Smooth muscle cell (in vitro differentiated cells): ENCODE measurements at regions not wholly inside any gene's neighbourhood (a gene's known extent, or its start where the extent isn't known, plus 50 kb on each side); places are given as distances from the start of the nearest gene placed in this dataset.

ENCODE experiments used
- DNase-seq: peaks from one replicate; lab custom pipeline; 2025; ENCODE audit not compliant: unreplicated experiment; lab: John Stamatoyannopoulos, UW
- H2AFZ ChIP-seq: fragments of 200-600 bp; sonication (generic); 2 replicates; pipeline ENCODE4 v1.6.0; 2016; ENCODE audit warnings: antibody characterized with exemption, low read depth, mild to moderate bottlenecking
- H3F3A ChIP-seq: fragments of 200-600 bp; sonication (generic); 2 replicates; pipeline ENCODE4 v1.6.0; 2017; ENCODE audit warnings: antibody characterized with exemption, low read depth
- H3K27ac ChIP-seq: fragments of 200-600 bp; sonication (generic); 2 replicates; pipeline ENCODE4 v1.5.1; 2016; ENCODE audit warnings: low read depth, mild to moderate bottlenecking
- H3K27me3 ChIP-seq: fragments of 200-600 bp; sonication (generic); 2 replicates; pipeline ENCODE4 v1.6.1; 2016; ENCODE audit warnings: low read depth, mild to moderate bottlenecking
- H3K36me3 ChIP-seq: fragments of 200-600 bp; sonication (generic); 2 replicates; pipeline ENCODE4 v1.5.1; 2016; ENCODE audit warnings: low read depth
- H3K4me1 ChIP-seq: fragments of 200-600 bp; sonication (generic); 2 replicates; pipeline ENCODE4 v1.5.1; 2016; ENCODE audit warnings: low read depth
- H3K4me2 ChIP-seq: fragments of 200-600 bp; sonication (generic); 2 replicates; pipeline ENCODE4 v1.6.0; 2016; ENCODE audit warnings: mild to moderate bottlenecking
- H3K4me3 ChIP-seq: fragments of 200-600 bp; sonication (generic); 2 replicates; pipeline ENCODE4 v1.5.1; 2016; ENCODE audit warnings: mild to moderate bottlenecking
- H3K79me2 ChIP-seq: fragments of 200-600 bp; sonication (generic); 2 replicates; pipeline ENCODE4 v1.6.0; 2016; ENCODE audit warnings: low read depth, mild to moderate bottlenecking
- H3K9ac ChIP-seq: fragments of 200-600 bp; sonication (generic); 2 replicates; pipeline ENCODE4 v1.6.0; 2016; ENCODE audit warnings: low read depth
- H3K9me3 ChIP-seq: fragments of 200-600 bp; sonication (generic); replicated peaks from 2 replicates; pipeline ENCODE4 v1.5.1; 2016; ENCODE audit warnings: low read depth
- H4K20me1 ChIP-seq: fragments of 200-600 bp; sonication (generic); 2 replicates; pipeline ENCODE4 v1.6.0; 2016; ENCODE audit warnings: low read depth
- CTCF ChIP-seq: fragments of 200-600 bp; sonication (generic); IDR thresholded peaks from 2 replicates; pipeline ENCODE4 v1.5.1; 2017; ENCODE audit warnings: borderline replicate concordance, mild to moderate bottlenecking, antibody characterized with exemption; ENCODE audit not compliant: insufficient read depth, poor library complexity, severe bottlenecking
- WGBS: methylation state at CpG from one replicate; pipeline ENCODE4 v1.1.7; 2016; ENCODE audit warnings: low lambda C conversion rate; 5-methylcytosine and 5-hydroxymethylcytosine counted together

- no peak for TF ChIP-seq CTCF
- Histone ChIP-seq H3K36me3 (no peaks in the 10 kb centered on the region), H2AFZ (no peak overlapping the region), H3K4me1 (no peaks in the 10 kb centered on the region), H3K4me2 (no peak overlapping the region), H3K27ac (no peak overlapping the region), H3K79me2 (no peaks in the 10 kb centered on the region), H3K4me3 (no peak overlapping the region), H4K20me1 (no peaks in the 10 kb centered on the region), H3K9me3 (no peaks in the 10 kb centered on the region), H3F3A (no peaks in the 10 kb centered on the region), H3K9ac (no peak overlapping the region), H3K27me3 (no peaks in the 10 kb centered on the region)
- WGBS, result 62% methylated on average over 10 of the region's 10 CpGs
- DNase-seq, result no peak
Measured at GRCh38 chr13:40429706-40430545, 236.5 kb downstream of the FOXO1 start.

- no peaks in the 10 kb centered on the region for H3K79me2 ChIP-seq
- H3F3A ChIP-seq, result no peaks in the 10 kb centered on the region
- no peak for TF ChIP-seq CTCF
- H3K9me3 ChIP-seq, result no peaks in the 10 kb centered on the region
- 81% methylated on average over 5 of the region's 5 CpGs for WGBS
- no peaks in the 10 kb centered on the region for H3K27me3 ChIP-seq
- H3K27ac ChIP-seq, result no peak overlapping the region
- H3K4me1 ChIP-seq, result no peaks in the 10 kb centered on the region
- no peak overlapping the region for H3K4me2 ChIP-seq
- no peak overlapping the region for H3K9ac ChIP-seq
- H4K20me1 ChIP-seq, result no peaks in the 10 kb centered on the region
- H3K4me3 ChIP-seq, result no peak overlapping the region
- no peak for DNase-seq
- no peaks in the 10 kb centered on the region for H3K36me3 ChIP-seq
- H2AFZ ChIP-seq, result no peak overlapping the region
Measured at GRCh38 chr13:40432018-40432978, 234.1 kb downstream of the FOXO1 start.

DNA sequence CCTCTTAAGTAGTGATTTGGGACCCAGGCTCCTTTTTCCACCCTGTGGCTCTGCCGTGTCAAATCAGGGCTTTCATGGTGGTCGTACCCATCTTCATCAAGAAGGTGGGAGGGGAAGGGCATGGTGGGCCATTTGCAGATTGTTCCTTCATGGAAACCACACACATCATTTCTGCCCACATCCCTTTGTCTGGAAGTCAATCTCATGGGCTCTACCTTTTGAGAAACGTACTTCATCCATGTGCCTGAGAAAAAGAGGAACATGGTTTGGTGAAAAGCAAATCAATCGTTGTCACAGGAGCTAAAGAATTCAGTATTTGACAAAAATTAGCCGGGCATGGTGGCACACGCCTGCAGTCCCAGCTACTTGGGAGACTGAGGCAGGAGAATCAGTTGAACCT, 233.4 kb downstream of the FOXO1 start:
- H3K4me2 ChIP-seq, result no peak overlapping the region
- H3K27me3 ChIP-seq, result no peaks in the 10 kb centered on the region
- WGBS, result 82% methylated on average over 6 of the region's 6 CpGs
- H3F3A ChIP-seq, result no peaks in the 10 kb centered on the region
- no peak overlapping the region for H3K27ac ChIP-seq
- no peak for TF ChIP-seq CTCF
- H4K20me1 ChIP-seq, result no peaks in the 10 kb centered on the region
- H3K36me3 ChIP-seq, result no peaks in the 10 kb centered on the region
- DNase-seq, result no peak
- H3K4me3 ChIP-seq, result no peak overlapping the region
- no peaks in the 10 kb centered on the region for H3K4me1 ChIP-seq
- H3K9me3 ChIP-seq, result no peaks in the 10 kb centered on the region
- H3K79me2 ChIP-seq, result no peaks in the 10 kb centered on the region
- H2AFZ ChIP-seq, result no peak overlapping the region
- no peak overlapping the region for H3K9ac ChIP-seq
